ENCODE measurements at regions not wholly inside any gene's neighbourhood (a gene's known extent, or its start where the extent isn't known, plus 50 kb on each side); places are given as distances from the start of the nearest gene placed in this dataset.

DNA sequence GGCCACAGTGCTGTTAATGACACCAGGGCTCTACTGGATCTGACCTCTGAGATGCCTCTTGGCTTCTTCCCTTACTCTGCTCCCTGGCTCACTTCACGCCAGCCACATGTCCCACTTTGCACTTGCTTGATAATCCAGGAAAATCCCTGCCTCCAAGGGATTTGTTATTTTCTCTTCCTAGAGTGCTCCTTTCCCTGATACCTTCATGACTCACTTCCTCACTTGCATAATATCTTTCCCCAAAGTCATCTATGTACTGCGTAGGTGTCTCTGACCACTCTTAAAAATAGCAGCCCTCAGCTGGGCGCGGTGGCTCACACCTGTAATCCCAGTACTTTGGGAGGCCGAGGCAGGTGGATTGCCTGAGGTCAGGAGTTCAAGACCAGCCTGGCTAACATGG lies 572.3 kb downstream of the PLCL1 start:
- Mint-ChIP-seq H3K27ac (ENCODE audit: unreplicated experiment) (no peak overlapping the region), H3K36me3 (ENCODE audit: unreplicated experiment) (no peaks in the 10 kb centered on the region), H3K27me3 (ENCODE audit: unreplicated experiment) (peaks cover 2% of the 10 kb centered on the region), H3K4me1 (ENCODE audit: unreplicated experiment) (no peaks in the 10 kb centered on the region), H3K4me3 (ENCODE audit: unreplicated experiment) (no peak overlapping the region), H3K9me3 (ENCODE audit: unreplicated experiment) (no peaks in the 10 kb centered on the region)
- TF ChIP-seq CTCF (IDR thresholded peaks at IDR 0.05) = no peak
- no peak for DNase-seq (ENCODE audit: extremely low spot score, unreplicated experiment)

DNA sequence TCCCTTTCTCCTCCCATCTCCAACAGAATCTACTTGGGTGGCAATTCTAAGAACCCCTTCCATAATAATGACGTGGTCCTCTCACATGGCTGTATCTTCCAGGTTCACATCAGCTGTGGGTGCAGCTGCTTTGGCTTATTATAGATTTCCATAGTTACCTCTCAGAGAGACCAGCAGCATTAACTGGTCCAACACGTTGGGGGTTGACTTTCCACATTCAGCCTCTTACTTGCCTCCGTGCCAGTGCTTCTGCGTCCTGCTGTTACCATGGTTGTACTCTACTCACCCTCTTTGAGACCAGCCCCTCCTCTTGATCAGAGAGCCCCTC lies 570.7 kb downstream of the PLCL1 start:
- no peak overlapping the region for H3K27ac Mint-ChIP-seq (ENCODE audit: unreplicated experiment)
- H3K4me3 Mint-ChIP-seq (ENCODE audit: unreplicated experiment) = no peak overlapping the region
- H3K4me1 Mint-ChIP-seq (ENCODE audit: unreplicated experiment) = no peaks in the 10 kb centered on the region
- no peaks in the 10 kb centered on the region for H3K36me3 Mint-ChIP-seq (ENCODE audit: unreplicated experiment)
- DNase-seq (ENCODE audit: extremely low spot score, unreplicated experiment) = no peak
- H3K9me3 Mint-ChIP-seq (ENCODE audit: unreplicated experiment) = no peaks in the 10 kb centered on the region
- H3K27me3 Mint-ChIP-seq (ENCODE audit: unreplicated experiment) = peaks cover 10% of the 10 kb centered on the region
- TF ChIP-seq CTCF (IDR thresholded peaks at IDR 0.05) = no peak

- H3K36me3 Mint-ChIP-seq (ENCODE audit: unreplicated experiment) = no peaks in the 10 kb centered on the region
- H3K4me1 Mint-ChIP-seq (ENCODE audit: unreplicated experiment) = no peaks in the 10 kb centered on the region
- TF ChIP-seq CTCF (IDR thresholded peaks at IDR 0.05) = peak; percentile 67
- H3K27me3 Mint-ChIP-seq (ENCODE audit: unreplicated experiment) = peaks cover 10% of the 10 kb centered on the region
- no peaks in the 10 kb centered on the region for H3K9me3 Mint-ChIP-seq (ENCODE audit: unreplicated experiment)
- H3K27ac Mint-ChIP-seq (ENCODE audit: unreplicated experiment) = no peak overlapping the region
- H3K4me3 Mint-ChIP-seq (ENCODE audit: unreplicated experiment) = no peak overlapping the region
- DNase-seq (ENCODE audit: extremely low spot score, unreplicated experiment) = no peak
Measured at GRCh38 chr2:198374375-198375082, 570.1 kb downstream of the PLCL1 start.

DNA sequence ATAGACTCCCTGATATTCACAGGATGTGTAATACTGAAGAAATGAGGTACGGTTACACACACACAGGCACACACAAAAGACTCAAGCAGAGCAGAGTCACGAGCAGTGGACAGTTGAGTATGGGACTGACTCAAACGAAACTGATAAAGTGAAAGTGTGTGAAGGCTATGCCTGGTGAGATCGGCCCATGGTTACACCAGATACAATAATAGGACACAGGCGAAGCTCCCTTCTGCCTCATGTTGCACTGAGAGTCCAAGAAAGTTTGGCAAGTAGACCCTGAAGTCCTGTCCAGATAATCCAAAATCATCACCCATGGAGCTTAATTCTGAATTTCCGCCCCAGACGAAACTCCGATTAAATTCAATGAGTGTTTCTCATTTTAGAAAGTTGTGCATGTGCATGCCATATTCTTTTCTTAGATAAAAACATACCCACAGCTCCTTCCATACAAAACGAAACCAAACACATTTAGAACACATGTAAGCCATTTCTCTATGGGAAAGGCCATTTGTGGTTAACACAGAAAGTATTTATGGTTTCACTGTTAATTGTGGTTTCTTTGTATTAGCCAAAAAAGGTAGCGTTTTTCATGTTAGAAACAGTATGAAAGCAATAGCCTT lies 567.6 kb downstream of the PLCL1 start:
- no peak for DNase-seq (ENCODE audit: extremely low spot score, unreplicated experiment)
- Mint-ChIP-seq H3K4me3 (ENCODE audit: unreplicated experiment) (no peak overlapping the region), H3K36me3 (ENCODE audit: unreplicated experiment) (no peaks in the 10 kb centered on the region), H3K9me3 (ENCODE audit: unreplicated experiment) (no peaks in the 10 kb centered on the region), H3K27me3 (ENCODE audit: unreplicated experiment) (peaks cover 10% of the 10 kb centered on the region), H3K4me1 (ENCODE audit: unreplicated experiment) (no peaks in the 10 kb centered on the region), H3K27ac (ENCODE audit: unreplicated experiment) (no peak overlapping the region)
- TF ChIP-seq CTCF (IDR thresholded peaks at IDR 0.05) = no peak

DNA sequence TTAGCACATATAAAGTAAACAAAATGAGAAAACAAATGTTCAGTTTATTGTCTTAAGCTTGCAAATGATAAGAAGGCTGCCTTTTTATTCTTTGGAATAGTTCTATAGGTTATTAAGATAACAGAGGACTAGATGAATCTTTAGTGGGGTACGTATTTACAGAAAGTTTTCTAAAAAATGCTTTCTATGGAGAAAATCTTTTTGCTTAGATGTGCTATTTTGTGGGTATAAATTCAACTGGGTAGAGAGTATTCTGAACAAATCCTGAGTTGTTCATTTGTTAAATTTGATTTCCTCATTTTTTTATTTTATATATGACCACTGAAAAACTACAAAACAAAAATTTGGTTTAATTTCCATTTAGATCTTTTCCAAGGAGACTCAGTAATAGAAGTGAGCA lies 566.9 kb downstream of the PLCL1 start:
- Mint-ChIP-seq H3K27me3 (ENCODE audit: unreplicated experiment) (peaks cover 10% of the 10 kb centered on the region), H3K9me3 (ENCODE audit: unreplicated experiment) (no peaks in the 10 kb centered on the region)

More for the DNA sequence above, 566.9 kb downstream of the PLCL1 start:
- TF ChIP-seq CTCF (IDR thresholded peaks at IDR 0.05) = no peak
- H3K4me1 Mint-ChIP-seq (ENCODE audit: unreplicated experiment) = no peaks in the 10 kb centered on the region
- no peaks in the 10 kb centered on the region for H3K36me3 Mint-ChIP-seq (ENCODE audit: unreplicated experiment)
- no peak overlapping the region for H3K4me3 Mint-ChIP-seq (ENCODE audit: unreplicated experiment)
- no peak overlapping the region for H3K27ac Mint-ChIP-seq (ENCODE audit: unreplicated experiment)
- DNase-seq (ENCODE audit: extremely low spot score, unreplicated experiment) = no peak

All from osteocyte (in vitro differentiated cells).